Parathyroid adenoma (tissue), 2 donors: ENCODE measurements at regions not wholly inside any gene's neighbourhood (a gene's known extent, or its start where the extent isn't known, plus 50 kb on each side); places are given as distances from the start of the nearest gene placed in this dataset.
"Not testable (repeated sequence)": the region's sequence is repeated elsewhere in the genome, so short reads cannot be mapped to it uniquely, and the experiment has no call there.

Experiments
- H2AFZ ChIP-seq: fragments of 300-600 bp; sonication (generic); one replicate; pipeline ENCODE4 v1.7.0; 2017; ENCODE audit warnings: antibody characterized with exemption, mild to moderate bottlenecking
- H3K27ac ChIP-seq: fragments of 300-600 bp; sonication (generic); one replicate; pipeline ENCODE4 v1.7.0; 2017
- H3K27me3 ChIP-seq: fragments of 300-600 bp; sonication (generic); one replicate; pipeline ENCODE4 v1.7.0; 2017; ENCODE audit warnings: low read length; ENCODE audit not compliant: control insufficient read depth, insufficient read depth
- H3K36me3 ChIP-seq: fragments of 300-600 bp; sonication (generic); one replicate; pipeline ENCODE4 v1.7.0; 2017; ENCODE audit warnings: low read length; ENCODE audit not compliant: control insufficient read depth, insufficient read depth
- H3K4me1 ChIP-seq: fragments of 300-600 bp; sonication (generic); one replicate; pipeline ENCODE4 v1.7.0; 2017; ENCODE audit warnings: control low read depth
- H3K4me2 ChIP-seq: fragments of 300-600 bp; sonication (generic); one replicate; pipeline ENCODE4 v1.7.0; 2017; ENCODE audit warnings: low read length
- H3K4me3 ChIP-seq: fragments of 300-600 bp; sonication (generic); one replicate; pipeline ENCODE4 v1.7.0; 2017; ENCODE audit warnings: low read depth, low read length
- H3K79me2 ChIP-seq: fragments of 300-600 bp; sonication (generic); one replicate; pipeline ENCODE4 v1.7.0; 2017; ENCODE audit warnings: control low read depth
- H3K9ac ChIP-seq: fragments of 300-600 bp; sonication (generic); one replicate; pipeline ENCODE4 v1.7.0; 2017; ENCODE audit warnings: mild to moderate bottlenecking
- H3K9me3 ChIP-seq: fragments of 300-600 bp; sonication (generic); one replicate; pipeline ENCODE4 v1.7.0; 2017; ENCODE audit warnings: low read length; ENCODE audit not compliant: control insufficient read depth
- CTCF ChIP-seq: fragments of 300-600 bp; sonication (generic); IDR thresholded peaks from one replicate; pipeline ENCODE4 v1.7.0; 2017; ENCODE audit warnings: antibody characterized with exemption, mild to moderate bottlenecking
- donor health status: primary hyperparathyroidism.

DNA sequence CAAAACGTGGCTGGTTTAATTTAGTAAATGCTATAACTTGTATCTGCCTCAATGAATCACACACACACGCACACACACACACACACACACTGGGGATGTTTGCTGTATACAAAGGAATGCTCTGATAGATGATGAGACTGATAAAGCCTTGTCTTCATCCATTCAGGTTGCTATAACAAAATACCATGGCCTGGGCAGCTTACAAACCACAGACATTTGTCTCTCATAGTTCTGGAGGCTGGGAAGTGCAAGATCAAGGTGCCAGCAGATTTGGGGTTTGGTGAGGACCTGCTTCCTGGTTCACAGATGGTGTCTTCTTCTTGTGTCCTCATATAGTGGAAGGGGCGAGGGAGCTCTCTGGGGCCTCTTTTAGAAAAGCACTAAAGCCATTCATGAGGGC lies 149.5 kb upstream of the HDAC4 start:
- Histone ChIP-seq H3K27me3 (no peaks in the 10 kb centered on the region), H3K79me2 (no peaks in the 10 kb centered on the region), H3K9me3 (no peaks in the 10 kb centered on the region), H3K4me2 (no peak overlapping the region), H3K4me1 (no peaks in the 10 kb centered on the region), H2AFZ (no peak overlapping the region), H3K4me3 (no peak overlapping the region), H3K27ac (no peak overlapping the region), H3K36me3 (no peaks in the 10 kb centered on the region), H3K9ac (no peak overlapping the region)
- no peak for TF ChIP-seq CTCF

- Histone ChIP-seq H3K9me3 (no peaks in the 10 kb centered on the region), H3K4me1 (no peaks in the 10 kb centered on the region), H3K36me3 (no peaks in the 10 kb centered on the region), H3K9ac (no peak overlapping the region), H3K4me3 (no peak overlapping the region), H3K79me2 (no peaks in the 10 kb centered on the region), H3K27ac (no peak overlapping the region), H3K4me2 (no peak overlapping the region), H3K27me3 (no peaks in the 10 kb centered on the region), H2AFZ (no peak overlapping the region)
- TF ChIP-seq CTCF, result no peak
These were observed 149.0 kb upstream of the HDAC4 start for GRCh38 chr2:239549711-239550255.

- Histone ChIP-seq H3K4me2 (no peak overlapping the region), H3K9me3 (no peaks in the 10 kb centered on the region), H3K4me3 (no peak overlapping the region), H2AFZ (no peak overlapping the region), H3K27ac (no peak overlapping the region), H3K4me1 (no peaks in the 10 kb centered on the region), H3K9ac (no peak overlapping the region), H3K79me2 (no peaks in the 10 kb centered on the region), H3K27me3 (no peaks in the 10 kb centered on the region), H3K36me3 (no peaks in the 10 kb centered on the region)
- no peak for TF ChIP-seq CTCF
These were observed 148.3 kb upstream of the HDAC4 start for GRCh38 chr2:239548965-239549595.

DNA sequence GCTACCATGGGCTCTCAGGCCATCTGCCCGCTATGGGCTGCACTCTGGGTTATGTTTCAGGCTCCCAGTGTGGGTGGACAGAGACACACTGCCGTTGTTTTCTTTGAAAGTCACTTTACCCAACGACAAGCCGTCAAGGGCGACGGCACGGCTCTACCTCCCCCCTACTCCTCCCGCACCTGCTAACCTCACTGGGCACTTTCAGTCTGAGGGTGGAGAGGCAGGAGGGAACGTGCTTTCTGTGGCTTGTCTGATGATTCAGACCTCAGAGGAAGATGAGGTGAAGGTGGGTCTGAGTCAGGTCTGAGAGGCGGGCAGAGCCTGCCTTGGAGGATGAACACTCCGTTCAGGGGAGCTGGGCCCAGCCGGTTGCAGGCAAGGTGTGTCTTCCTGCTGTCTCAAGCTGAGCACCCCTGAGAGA lies 147.6 kb upstream of the HDAC4 start:
- TF ChIP-seq CTCF, result no peak
- Histone ChIP-seq H3K9ac (no peak overlapping the region), H3K36me3 (no peaks in the 10 kb centered on the region), H3K27me3 (no peaks in the 10 kb centered on the region), H2AFZ (no peak overlapping the region), H3K4me1 (no peaks in the 10 kb centered on the region), H3K9me3 (no peaks in the 10 kb centered on the region), H3K4me3 (no peak overlapping the region), H3K27ac (no peak overlapping the region), H3K79me2 (no peaks in the 10 kb centered on the region), H3K4me2 (no peak overlapping the region)

- H3K9me3 ChIP-seq, H3K9ac ChIP-seq, H3K79me2 ChIP-seq, H3K36me3 ChIP-seq, H3K4me2 ChIP-seq, H3K4me1 ChIP-seq, H3K4me3 ChIP-seq, H3K27ac ChIP-seq, H2AFZ ChIP-seq, H3K27me3 ChIP-seq: not testable (repeated sequence)
These were observed 146.3 kb upstream of the HDAC4 start for GRCh38 chr2:239547140-239547539.
